Activated CD4-positive, alpha-beta T cell treated with anti-CD3 and anti-CD28 coated beads, Interleukin-2, amount 50 U/mL, for 24 hours (primary cell): ENCODE measurements at regions not wholly inside any gene's neighbourhood (a gene's known extent, or its start where the extent isn't known, plus 50 kb on each side); places are given as distances from the start of the nearest gene placed in this dataset.

Experiments used
- DNase-seq, 2 donors: peaks; one replicate each; pipeline ENCODE4 v3.0.0-alpha.2; 2020; ENCODE audit warnings: low read depth in 1 of 2, low spot score in 1 of 2

DNA sequence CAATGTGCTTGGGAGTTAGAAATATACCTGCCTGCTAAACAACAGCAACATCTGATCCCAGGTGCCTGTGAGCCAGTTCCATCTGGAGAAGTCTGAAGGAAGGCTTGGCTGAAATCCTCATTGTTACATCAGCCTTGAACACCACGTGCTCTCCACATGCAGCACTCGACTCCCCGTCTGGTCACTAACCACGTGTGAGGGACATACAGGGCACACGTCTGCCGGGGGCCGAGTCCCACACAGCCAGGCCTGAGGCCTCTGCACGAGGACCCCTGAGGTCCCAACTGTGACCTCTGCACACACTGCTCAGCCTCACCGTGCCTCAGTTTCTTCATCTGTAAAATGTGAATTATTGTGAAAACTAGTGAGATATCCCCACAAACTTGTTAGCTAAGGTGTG is 236.5 kb upstream of the SALL3 start:
- no peak for DNase-seq

DNA sequence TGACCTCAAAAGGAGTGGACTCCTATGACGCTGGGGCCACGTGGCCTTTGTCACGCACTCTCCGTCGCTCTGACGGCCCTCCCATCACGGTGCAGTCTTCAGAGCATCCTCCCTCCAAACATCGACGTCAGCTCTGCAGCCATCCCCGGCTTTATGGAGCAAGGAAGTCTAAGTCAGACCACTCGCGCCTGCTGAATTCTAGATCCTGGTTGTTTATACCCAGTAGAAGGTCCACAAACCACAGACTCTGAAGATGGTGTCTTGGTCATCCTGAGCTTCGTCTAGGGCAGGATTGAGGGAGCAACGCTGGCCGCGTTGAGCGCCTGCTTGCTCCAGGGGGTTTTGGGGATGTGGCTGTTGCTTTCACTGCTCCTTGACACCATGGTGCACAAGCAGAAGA is 228.0 kb upstream of the SALL3 start:
- no peak for DNase-seq

DNA sequence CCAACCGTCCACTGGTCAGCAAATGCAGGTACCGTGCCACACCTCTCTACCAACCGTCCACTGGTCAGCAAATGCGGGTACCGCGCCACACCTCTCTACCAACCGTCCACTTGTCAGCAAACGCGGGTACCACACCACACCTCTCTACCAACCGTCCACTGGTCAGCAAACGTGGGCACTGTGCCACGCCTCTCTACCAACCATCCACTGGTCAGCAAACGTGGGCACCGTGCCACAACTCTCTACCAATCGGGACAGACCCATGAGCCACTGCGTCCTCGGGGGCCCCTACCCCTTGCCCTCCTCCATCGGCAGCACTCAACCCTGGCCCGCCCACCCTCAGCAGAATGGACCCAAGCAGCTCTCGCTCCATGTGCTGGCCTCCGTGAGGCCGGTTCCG is 226.4 kb upstream of the SALL3 start:
- DNase-seq, result no peak

DNA sequence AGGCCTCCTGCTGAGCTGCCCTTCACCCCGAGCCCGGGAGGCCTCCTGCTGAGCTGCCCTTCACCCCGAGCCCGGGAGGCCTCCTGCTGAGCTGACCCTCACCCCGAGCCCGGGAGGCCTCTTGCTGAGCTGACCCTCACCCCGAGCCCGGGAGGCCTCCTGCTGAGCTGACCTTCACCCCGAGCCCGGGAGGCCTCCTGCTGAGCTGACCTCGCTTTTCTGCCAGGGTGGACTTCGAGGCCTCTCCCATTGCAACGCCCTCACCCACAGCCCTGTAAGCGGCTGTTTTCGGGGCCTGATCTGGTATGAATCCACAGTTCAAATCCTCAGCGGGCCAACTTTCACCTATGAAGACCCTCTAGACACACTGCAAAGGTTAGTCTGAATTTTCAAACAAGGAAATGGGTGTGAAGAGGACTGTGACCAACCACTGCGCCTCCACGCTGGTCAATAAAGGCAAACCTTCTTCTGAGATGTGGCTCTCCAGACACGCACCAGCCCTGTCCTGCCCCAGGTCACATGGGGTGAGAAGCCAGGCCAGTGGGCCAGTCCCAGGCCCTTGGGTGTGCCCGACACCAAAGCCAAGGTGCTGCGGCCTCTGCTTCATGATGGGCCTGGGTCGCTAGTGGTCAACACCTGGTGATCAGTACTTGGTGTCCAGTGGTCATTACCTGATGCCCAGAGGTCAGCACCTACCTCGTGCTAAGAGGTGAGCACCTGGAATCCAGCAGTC is 225.1 kb upstream of the SALL3 start:
- no peak for DNase-seq

DNA sequence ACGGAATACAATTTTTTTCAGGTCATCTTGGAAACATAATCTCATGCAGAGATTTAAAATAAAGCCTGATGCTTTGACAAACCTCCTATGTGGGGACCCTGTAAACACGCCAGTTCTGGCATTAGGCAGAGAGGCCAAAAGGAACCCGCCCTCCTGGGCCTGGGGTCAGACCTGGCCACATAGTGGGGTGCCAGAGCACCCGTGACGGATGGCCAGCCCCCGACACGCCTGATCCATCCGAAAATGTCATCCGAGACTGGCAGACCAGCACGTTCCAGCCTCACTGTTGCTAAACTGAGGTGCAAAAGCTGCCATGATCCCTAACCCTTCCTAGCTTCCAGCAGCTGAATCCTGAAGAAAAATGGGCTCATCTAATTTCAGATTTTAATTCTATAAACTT is 222.6 kb upstream of the SALL3 start:
- DNase-seq, result no peak

DNA sequence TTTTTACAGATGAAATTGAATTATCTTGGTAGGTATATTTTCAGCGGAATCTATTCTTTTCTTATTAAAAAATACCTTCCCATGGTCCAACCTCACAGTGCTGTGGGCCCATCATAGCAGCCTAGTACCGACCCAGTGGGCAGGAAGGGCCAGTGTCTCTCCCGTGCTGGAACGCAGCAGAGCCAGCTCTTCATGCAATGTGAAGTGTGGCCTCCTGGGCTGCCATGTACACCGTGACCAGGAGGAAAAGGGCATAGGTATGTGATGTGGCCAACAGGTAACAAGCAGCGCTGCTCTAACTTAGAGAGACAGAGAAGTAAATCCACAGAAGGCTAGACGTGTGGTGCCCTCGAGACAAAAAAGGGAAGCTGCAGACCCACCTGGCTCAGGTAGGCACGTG is 221.1 kb upstream of the SALL3 start:
- no peak for DNase-seq

DNA sequence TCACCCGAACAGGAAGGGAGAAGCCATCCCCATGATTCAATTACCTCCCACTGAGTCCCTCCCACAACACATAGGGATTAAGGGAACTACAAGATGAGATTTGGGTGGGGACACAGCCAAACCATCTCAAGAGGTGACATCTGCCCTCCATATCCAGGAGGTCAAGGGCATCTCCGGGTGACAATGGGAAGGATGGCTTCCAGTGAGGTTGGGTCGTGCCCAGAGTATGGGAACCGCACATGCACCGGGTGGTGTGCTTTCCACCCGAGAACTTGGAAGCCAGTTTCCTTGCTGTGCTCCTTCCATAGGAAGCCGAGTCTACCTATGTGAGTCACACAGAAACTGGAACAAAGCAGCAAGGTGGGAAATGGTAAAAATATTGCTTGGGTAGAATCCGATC is 216.9 kb upstream of the SALL3 start:
- no peak for DNase-seq

DNA sequence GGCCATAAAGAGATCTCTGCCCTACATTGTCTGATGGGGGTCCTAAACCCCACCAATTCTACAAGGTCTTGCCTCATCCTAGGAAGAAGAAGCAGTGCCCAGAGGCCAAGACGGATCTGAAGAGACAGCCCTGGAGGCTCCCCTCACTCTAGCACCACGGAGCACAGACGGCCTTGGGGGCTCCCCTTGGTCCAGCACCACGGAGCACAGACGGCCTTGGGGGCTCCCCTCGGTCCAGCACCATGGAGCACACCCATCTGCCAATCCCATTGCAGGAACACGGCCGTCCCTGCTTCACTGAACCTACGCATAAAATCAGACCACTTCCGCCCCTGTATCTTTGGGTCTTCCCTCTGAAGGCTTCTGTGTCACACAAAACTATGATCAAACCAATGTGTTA is 215.1 kb upstream of the SALL3 start:
- no peak for DNase-seq

DNA sequence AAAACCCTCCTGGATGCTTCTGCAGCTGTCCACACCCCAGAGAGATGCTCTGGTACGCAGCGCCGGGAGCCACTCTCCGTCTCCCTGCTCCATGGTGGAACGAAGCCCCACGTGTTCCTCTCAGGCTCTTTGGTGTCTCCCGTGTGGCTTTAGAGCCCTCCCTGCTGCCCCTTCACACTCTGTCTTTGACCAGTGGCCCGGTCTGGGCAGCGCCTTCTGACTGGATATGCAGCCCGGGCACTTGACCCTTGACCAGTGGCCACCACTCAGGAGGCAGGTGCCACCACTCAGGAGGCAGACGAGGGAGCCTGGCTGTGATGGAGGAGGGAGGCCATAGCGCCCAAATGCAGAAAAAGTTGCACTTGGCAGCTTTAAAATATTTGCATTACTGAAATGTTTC is 214.5 kb upstream of the SALL3 start:
- no peak for DNase-seq

DNA sequence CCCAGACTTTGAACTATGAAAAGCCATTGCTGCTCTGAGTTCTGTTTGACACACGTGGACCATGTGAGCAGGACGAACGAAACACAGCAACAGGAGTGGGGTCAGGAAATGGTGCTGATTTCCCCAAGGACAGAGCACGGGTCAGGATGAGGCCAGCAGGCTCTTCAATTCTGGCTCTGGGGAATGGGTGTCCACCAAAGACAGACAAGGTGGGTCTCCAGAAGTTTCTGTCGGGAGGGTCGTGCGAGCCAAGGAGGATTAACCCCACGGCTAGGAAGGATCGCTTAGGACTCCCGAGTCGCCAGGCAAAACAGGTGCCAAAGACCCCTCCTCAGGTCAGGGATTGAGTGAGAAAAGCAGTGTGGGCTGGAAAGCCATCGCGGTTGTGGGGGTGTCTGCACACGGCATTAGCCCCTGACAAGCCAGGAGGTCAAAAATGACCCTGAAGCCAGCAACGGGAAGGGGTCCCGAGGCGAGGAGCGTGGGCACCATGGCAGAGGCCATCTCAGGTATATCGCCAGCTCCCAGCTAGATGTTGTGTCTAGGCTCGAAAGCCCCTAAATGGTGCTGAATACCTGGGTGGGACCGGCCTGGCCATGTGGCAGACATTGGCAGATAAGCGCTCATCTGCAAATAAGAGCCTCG is 213.9 kb upstream of the SALL3 start:
- DNase-seq, result no peak

DNA sequence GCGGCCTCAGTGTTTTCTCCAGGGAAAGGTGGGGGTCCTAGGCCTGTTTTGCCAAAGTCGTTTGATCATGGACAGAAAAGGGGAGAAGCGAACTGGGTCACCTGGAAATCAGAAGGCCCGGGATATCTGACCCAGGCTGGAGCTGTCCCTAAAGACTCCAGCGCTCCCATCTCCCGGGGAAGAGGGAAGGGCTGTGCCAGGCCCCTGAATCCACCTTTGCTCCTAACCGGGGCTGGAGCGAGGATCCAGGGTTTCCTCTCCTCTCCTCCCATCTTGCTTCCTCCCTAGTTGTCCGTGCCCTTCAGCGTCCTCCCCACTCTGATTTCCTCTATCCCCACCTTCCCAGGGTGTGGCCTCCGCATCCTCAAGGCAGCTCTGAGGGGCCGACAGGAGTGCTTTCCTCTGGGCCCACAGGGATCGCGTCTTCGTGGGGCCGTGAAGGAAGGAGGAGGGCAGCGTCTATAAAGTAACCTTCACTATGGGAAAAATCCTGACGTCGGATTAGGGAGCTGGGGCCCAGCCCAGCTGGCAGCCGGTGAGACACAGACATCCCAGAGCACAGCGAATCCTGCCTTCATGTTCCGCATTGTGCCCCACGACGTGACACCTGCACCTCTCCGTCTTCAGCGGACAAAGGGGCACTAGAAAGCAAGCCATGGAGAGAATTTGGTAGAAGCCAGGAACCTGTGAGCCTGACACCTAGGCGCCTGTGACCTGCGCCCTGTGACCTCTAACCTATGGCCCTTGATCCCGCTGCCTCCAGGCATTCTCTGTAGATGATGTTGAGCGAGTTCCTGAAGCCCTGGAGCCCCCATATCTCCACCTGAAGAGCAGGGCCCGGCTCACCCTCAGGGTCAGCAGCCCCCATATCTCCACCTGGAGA is 212.7 kb upstream of the SALL3 start:
- DNase-seq, result no peak

DNA sequence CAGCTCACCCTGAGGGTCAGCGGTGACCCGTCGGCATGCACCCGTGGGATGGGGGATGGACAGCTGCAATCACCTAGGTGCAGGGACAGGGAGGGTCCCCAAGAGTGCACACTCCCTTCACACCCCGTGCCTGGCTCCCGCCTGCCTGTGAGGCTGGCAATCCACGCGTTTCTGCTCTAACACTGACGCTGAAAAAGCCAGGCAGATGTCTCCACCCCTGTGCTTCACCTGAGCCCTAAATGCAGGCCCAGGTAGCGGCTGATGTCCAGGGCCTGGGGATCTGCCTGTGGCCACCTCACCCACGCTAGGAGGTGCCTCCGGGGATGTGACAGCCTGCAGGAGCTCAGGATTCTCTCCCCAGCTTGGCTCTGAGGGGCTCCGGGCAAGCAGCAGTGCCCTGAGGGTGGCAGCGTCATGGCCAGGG is 212.0 kb upstream of the SALL3 start:
- DNase-seq, result no peak

DNA sequence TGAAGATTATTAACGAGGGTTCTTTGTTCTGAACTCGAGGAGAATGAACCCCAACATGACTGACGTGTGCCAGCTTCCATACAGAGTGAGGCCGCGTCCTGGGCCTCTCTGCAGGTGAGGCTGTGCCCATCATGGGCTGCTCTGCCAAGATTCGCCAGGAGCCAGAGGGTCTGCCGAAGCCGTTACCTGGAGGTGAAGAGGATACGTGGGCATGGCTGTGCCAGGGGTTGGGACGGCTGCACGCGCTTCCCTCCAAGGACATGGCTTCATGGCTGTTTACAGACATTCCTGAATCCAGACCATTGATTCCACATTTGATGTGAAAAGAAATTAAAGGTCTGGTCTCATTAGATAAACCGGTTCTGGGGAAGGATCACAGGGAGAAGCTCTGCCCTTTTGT is 211.4 kb upstream of the SALL3 start:
- no peak for DNase-seq

DNA sequence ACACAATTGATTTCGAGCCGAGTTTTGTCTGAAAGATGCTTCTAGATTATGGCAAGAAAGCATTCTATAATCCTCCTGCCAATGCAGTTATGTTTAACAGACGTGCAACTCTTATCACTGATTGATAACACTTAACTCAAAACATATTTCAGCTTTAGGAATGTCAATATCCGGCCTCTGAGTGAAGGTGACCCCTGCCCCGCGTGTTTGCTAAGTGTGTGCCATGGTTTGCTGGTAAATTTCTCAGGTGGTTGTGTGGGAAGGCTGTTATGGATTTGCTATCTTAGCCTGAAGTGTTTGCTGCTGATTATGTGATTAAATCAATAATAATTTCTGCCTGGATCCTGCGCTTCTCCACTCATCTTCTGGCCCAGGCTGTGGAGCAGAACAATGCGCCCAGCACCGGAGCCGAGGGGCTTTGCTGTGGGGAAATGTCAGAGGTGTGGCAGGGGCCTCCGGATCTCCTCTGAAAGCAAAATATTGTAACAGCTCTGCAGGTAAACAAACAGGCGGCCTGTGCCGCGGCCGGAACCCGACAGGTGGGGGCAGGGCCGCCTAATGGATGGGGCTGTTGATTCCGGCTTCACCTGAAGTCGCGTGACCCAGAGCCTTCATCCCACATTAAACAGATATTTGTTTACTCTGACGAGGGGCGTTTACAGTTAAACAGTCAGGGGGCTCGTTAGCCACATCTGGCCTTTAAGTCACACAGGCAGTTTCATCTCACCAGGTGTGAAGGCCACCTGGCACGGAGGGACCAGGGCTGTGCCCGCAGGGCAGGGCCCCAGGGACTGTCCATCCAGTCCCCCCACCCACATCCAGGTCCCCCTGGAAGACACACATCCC is 210.7 kb upstream of the SALL3 start:
- no peak for DNase-seq

DNA sequence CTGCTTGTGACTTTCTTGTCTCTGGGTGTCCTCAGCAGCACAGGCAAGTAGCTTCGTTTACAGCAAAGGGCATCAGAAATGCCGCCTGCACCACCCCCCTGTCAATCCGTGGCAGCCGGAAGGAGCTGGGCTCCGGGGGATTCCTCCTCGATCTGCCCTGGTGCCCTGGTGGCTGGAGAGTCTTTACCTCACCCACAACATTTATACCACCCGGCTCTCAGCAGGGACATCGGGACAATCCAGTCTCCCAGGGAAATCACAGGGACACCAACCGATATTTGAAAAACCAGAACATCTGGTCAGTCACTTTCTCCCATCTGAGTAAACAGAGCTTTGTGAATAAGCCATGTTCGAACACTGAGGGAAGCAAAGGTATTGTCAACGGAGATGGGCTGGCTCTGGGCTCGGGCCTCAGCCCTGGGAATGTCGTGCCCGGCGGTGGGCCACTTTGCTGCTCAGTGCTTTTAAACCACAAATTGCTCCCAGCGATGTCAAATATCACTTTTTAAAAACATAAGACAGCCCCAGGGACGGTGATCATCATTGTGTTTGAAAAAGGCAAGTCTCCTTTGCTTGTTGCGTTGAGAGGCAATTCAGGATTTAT is 210.0 kb upstream of the SALL3 start:
- DNase-seq, result no peak

DNA sequence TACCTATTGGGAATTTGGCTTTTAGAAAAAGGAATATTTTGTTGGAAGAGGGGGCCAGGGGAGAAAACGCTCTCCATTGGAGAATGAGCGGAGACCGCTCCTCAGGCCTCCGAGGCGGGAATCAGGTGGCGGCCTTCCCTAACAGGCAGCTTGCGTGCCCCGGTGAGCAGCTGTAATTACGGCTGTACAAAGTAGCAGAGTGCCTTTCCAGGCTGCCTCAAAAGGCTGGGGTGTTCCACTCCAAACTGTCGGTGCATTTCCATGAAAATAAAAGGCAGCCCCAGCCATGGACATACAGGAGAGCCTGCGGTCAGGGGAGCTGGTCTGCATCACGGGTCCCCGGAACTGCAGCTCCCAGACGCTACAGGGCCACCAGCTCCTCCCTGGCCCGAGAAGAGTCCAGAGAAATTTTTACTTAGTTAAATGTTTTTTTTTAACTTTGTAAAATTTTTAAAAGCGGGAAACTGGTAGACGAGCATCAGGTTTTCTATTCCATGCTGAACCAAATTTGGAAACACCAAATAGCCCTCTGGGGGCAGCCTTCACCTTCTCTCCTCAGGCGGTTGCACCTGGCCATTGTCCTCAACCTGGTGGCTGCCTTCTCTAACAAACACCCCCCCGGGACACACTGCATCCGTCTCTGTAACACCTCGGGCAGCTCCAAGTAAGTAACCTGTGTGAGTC is 209.3 kb upstream of the SALL3 start:
- no peak for DNase-seq

DNA sequence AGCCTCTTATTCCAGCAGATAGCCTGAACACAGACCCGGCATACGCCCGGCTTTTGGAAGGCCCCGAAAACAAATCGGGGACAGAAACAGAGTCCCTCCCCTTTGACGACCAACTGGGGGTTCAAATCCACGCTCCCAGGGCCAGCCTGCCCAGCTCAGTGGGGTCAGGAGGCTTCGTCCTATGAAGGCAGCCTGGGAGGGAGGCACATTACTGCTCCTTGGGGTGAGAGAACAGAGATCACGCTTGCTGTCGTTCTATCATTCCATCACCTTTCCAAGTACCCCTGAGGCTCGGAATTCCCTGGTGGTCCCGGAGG is 208.8 kb upstream of the SALL3 start:
- DNase-seq, result no peak

DNA sequence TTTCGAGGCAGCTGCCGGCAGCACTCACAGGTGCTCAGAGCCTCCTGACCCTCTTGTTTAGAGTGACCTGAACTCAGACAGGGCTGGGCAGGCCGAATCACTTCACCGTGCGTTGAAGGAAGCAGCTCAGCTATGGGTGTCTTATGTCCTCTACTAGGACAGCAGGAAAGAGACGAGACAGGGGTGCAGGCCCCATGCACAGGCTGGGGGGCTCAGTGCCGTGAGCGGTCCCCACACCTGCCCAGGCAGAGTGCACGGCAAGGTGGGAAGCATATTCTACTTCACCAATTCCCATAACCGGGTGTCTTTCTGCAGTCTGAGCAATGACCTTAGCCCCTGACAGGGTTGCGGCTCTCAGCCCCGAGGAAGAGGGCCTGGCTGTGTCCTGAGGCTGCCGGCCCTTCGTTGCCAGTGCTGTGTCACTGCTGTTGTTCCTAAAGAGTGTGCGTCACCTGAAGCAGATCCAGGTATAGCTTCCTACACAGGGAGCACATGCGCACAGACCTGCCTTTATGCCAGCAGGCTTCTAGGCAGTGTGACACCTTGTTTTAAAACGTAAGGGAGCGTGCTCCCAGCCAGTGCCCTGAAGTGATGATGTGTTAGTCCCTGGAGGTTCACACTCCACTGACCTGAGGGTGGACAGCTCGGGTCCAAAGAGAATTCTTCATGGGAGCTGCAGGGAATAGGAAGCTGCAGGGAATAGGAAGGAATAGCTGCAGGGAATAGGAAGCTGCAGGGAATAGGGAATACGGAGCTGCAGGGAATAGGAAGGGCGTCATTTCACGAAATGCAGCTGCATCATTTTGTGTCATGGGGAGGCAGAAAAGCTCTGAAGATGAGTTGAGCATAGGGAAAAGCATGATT is 207.9 kb upstream of the SALL3 start:
- DNase-seq, result no peak
